IMR-90 (cell line): ENCODE measurements at regions not wholly inside any gene's neighbourhood (a gene's known extent, or its start where the extent isn't known, plus 50 kb on each side); places are given as distances from the start of the nearest gene placed in this dataset.

Experiments
- BHLHE40 ChIP-seq: fragments of 150-350 bp; IDR thresholded peaks from 2 replicates; pipeline ENCODE4 v1.6.1; 2016; ENCODE audit warnings: mild to moderate bottlenecking, low read depth, low read length
- CEBPB ChIP-seq: IDR thresholded peaks from 2 replicates; pipeline ENCODE4 v1.6.1; 2012; ENCODE audit warnings: low read depth, low read length, improper control_type of control experiment
- CHD1 ChIP-seq: IDR thresholded peaks from 2 replicates; pipeline ENCODE4 v1.6.1; 2012; ENCODE audit warnings: low read depth, low read length, improper control_type of control experiment
- FOS ChIP-seq: fragments of 150-350 bp; IDR thresholded peaks from 2 replicates; pipeline ENCODE4 v1.6.1; 2016; ENCODE audit warnings: low read depth, low read length
- MAFK ChIP-seq: IDR thresholded peaks from 2 replicates; pipeline ENCODE4 v1.6.1; 2012; ENCODE audit warnings: low read depth, low read length, improper control_type of control experiment
- MAZ ChIP-seq: IDR thresholded peaks from 2 replicates; pipeline ENCODE4 v1.6.1; 2012; ENCODE audit warnings: low read depth, mild to moderate bottlenecking, low read length, improper control_type of control experiment, moderate library complexity, borderline replicate concordance
- POLR2A ChIP-seq: IDR thresholded peaks from 2 replicates; pipeline ENCODE4 v1.6.1; 2012; ENCODE audit warnings: mild to moderate bottlenecking, low read depth, low read length
- RAD21 ChIP-seq: IDR thresholded peaks from 2 replicates; pipeline ENCODE4 v1.6.1; 2012; ENCODE audit warnings: low read length, improper control_type of control experiment
- RCOR1 ChIP-seq: IDR thresholded peaks from 2 replicates; pipeline ENCODE4 v1.6.1; 2012; ENCODE audit warnings: mild to moderate bottlenecking, low read length, improper control_type of control experiment; ENCODE audit not compliant: insufficient replicate concordance
- SMC3 ChIP-seq: fragments of 150-350 bp; IDR thresholded peaks from 2 replicates; pipeline ENCODE4 v1.6.1; 2016; ENCODE audit warnings: low read depth, mild to moderate bottlenecking, antibody characterized with exemption, low read length, moderate library complexity
- TF ChIP-seq, protein P1 (sequence below): conservative IDR thresholded peaks from 2 replicates; pipeline ENCODE4 v1.5.1; 2012; ENCODE audit warnings: mild to moderate bottlenecking, low read depth, low read length, improper control_type of control experiment
- TF ChIP-seq, protein P2 (sequence below): fragments of 150-350 bp; IDR thresholded peaks from 2 replicates; pipeline ENCODE4 v1.6.1; 2017; ENCODE audit warnings: mild to moderate bottlenecking, antibody characterized with exemption, low read length, low read depth

DNA sequence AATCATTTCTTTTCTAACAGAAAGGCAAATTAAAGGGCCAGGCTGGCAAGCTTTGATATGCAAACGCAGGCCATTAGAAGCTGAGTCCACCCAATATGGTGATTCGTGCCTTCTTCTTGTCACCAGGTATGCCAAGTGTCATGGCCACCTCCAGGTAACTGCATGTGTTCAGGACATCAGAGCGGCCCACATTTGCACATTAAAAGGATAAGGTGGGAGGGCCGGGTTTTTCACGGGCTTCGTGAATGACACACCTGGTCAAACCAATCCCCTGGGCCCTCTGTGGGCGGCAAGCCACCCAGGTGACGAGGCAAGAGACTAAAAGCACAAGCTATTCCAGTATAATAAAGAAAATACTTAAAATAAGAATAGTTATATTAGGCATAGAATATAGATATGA, 75.9 kb upstream of the TSPAN11 start:
- TF ChIP-seq, protein P1, sequence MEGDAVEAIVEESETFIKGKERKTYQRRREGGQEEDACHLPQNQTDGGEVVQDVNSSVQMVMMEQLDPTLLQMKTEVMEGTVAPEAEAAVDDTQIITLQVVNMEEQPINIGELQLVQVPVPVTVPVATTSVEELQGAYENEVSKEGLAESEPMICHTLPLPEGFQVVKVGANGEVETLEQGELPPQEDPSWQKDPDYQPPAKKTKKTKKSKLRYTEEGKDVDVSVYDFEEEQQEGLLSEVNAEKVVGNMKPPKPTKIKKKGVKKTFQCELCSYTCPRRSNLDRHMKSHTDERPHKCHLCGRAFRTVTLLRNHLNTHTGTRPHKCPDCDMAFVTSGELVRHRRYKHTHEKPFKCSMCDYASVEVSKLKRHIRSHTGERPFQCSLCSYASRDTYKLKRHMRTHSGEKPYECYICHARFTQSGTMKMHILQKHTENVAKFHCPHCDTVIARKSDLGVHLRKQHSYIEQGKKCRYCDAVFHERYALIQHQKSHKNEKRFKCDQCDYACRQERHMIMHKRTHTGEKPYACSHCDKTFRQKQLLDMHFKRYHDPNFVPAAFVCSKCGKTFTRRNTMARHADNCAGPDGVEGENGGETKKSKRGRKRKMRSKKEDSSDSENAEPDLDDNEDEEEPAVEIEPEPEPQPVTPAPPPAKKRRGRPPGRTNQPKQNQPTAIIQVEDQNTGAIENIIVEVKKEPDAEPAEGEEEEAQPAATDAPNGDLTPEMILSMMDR = no peak
- TF ChIP-seq RAD21 (no peak), POLR2A (no peak), MAZ (no peak), BHLHE40 (no peak), MAFK (no peak), CEBPB (no peak), SMC3 (no peak), FOS (no peak), CHD1 (no peak), RCOR1 (no peak)
- TF ChIP-seq, protein P2, sequence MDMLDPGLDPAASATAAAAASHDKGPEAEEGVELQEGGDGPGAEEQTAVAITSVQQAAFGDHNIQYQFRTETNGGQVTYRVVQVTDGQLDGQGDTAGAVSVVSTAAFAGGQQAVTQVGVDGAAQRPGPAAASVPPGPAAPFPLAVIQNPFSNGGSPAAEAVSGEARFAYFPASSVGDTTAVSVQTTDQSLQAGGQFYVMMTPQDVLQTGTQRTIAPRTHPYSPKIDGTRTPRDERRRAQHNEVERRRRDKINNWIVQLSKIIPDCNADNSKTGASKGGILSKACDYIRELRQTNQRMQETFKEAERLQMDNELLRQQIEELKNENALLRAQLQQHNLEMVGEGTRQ = no peak
